GM12892 (cell line): ENCODE measurements at regions not wholly inside any gene's neighbourhood (a gene's known extent, or its start where the extent isn't known, plus 50 kb on each side); places are given as distances from the start of the nearest gene placed in this dataset.

Experiments
- POLR2A ChIP-seq: IDR thresholded peaks from 2 replicates; pipeline ENCODE4 v1.6.1; 2011; ENCODE audit warnings: low read depth, low read length, control low read depth
- TAF1 ChIP-seq: IDR thresholded peaks from 2 replicates; pipeline ENCODE4 v1.6.1; 2011; ENCODE audit warnings: low read depth, mild to moderate bottlenecking, control low read depth, low read length, borderline replicate concordance

DNA sequence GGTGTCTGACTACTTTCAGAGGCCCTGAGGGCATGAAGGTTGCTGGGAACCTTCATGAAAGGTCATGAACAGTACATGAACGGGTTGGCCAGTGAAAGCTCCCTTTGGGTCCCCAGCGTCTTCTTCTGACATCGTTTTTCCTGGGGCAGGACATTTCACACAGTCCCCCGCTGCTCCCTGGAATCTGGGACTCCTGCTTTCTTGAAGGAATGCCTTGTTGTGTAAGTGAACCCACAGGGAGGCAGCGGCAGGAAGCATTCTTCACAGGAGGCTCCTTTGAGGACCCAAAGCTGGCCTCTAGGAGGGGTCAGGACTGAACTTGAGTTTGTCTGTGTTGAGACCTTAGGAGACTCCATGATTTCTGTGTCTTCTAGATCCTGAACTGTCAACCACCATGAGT lies 144.3 kb downstream of the KCNE4 start:
- TF ChIP-seq TAF1 (no peak), POLR2A (no peak)
